ENCODE measurements at regions not wholly inside any gene's neighbourhood (a gene's known extent, or its start where the extent isn't known, plus 50 kb on each side); places are given as distances from the start of the nearest gene placed in this dataset.

DNA sequence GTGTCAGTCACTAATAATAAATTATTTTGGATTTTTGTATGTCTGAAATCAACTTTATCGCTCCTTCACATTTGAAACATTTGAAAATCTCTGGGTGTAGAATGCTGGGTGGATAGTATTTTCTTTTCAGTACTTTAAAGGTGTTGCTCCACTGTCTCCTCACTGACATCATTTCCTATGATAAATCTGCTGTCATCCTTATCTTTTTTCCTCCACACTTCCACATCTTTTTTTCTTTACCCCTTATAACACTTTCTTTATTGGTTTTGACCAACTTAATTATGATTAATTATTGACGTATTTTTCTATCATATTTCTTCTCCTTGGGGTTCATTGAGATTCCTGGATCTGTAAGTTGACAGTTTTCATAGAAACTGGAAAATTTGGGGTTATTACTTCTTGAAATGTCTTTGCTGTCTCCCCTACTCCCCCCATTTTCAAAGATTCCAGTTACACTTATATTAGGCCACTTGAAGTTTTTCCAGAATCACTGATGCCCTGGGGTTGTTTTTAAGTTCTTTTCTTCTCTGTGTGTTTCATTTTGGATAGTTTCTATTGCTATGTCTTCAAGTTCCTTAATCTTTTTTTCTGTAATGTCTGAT lies 177.5 kb upstream of the DIO3 start:
- Histone ChIP-seq H3K4me1 (ENCODE audit: control insufficient read depth in 1 of 2, insufficient read depth in 1 of 2, low read depth in 1 of 2, low read length in 1 of 2) (no peaks in the 10 kb centered on the region), H3K4me3 (ENCODE audit: low read depth in 1 of 2, low read length in 1 of 2) (no peak overlapping the region), H3K36me3 (no peaks in the 10 kb centered on the region), H3K9me3 (no peaks in the 10 kb centered on the region), H3K27me3 (no peaks in the 10 kb centered on the region), H3K27ac (no peak overlapping the region)
- TF ChIP-seq, protein P1, sequence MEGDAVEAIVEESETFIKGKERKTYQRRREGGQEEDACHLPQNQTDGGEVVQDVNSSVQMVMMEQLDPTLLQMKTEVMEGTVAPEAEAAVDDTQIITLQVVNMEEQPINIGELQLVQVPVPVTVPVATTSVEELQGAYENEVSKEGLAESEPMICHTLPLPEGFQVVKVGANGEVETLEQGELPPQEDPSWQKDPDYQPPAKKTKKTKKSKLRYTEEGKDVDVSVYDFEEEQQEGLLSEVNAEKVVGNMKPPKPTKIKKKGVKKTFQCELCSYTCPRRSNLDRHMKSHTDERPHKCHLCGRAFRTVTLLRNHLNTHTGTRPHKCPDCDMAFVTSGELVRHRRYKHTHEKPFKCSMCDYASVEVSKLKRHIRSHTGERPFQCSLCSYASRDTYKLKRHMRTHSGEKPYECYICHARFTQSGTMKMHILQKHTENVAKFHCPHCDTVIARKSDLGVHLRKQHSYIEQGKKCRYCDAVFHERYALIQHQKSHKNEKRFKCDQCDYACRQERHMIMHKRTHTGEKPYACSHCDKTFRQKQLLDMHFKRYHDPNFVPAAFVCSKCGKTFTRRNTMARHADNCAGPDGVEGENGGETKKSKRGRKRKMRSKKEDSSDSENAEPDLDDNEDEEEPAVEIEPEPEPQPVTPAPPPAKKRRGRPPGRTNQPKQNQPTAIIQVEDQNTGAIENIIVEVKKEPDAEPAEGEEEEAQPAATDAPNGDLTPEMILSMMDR (IDR thresholded peaks at IDR 0.05): no peak

- no peaks in the 10 kb centered on the region for H3K4me1 ChIP-seq (ENCODE audit: control insufficient read depth in 1 of 2, insufficient read depth in 1 of 2, low read depth in 1 of 2, low read length in 1 of 2)
- H3K4me3 ChIP-seq (ENCODE audit: low read depth in 1 of 2, low read length in 1 of 2): no peak overlapping the region
- no peak overlapping the region for H3K27ac ChIP-seq
- peaks cover 4% of the 10 kb centered on the region for H3K27me3 ChIP-seq
- H3K36me3 ChIP-seq: no peaks in the 10 kb centered on the region
- H3K9me3 ChIP-seq: no peaks in the 10 kb centered on the region
- TF ChIP-seq, protein P1 (IDR thresholded peaks at IDR 0.05): no peak
Measured at GRCh38 chr14:101394374-101394773, 166.9 kb upstream of the DIO3 start.

- H3K27me3 ChIP-seq: peaks cover 17% of the 10 kb centered on the region
- no peaks in the 10 kb centered on the region for H3K4me1 ChIP-seq (ENCODE audit: control insufficient read depth in 1 of 2, insufficient read depth in 1 of 2, low read depth in 1 of 2, low read length in 1 of 2)
- no peaks in the 10 kb centered on the region for H3K36me3 ChIP-seq
- no peak overlapping the region for H3K27ac ChIP-seq
- H3K9me3 ChIP-seq: no peaks in the 10 kb centered on the region
- no peak overlapping the region for H3K4me3 ChIP-seq (ENCODE audit: low read depth in 1 of 2, low read length in 1 of 2)
- TF ChIP-seq, protein P1 (IDR thresholded peaks at IDR 0.05): no peak
Measured at GRCh38 chr14:101395779-101396178, 165.5 kb upstream of the DIO3 start.

GRCh38 chr14:101397206-101397605 lies 164.1 kb upstream of the DIO3 start:
- Histone ChIP-seq H3K36me3 (no peaks in the 10 kb centered on the region), H3K27me3 (peaks cover 28% of the 10 kb centered on the region), H3K27ac (no peak overlapping the region), H3K4me3 (ENCODE audit: low read depth in 1 of 2, low read length in 1 of 2) (no peak overlapping the region), H3K4me1 (ENCODE audit: control insufficient read depth in 1 of 2, insufficient read depth in 1 of 2, low read depth in 1 of 2, low read length in 1 of 2) (no peaks in the 10 kb centered on the region), H3K9me3 (no peaks in the 10 kb centered on the region)
- TF ChIP-seq, protein P1 (IDR thresholded peaks at IDR 0.05): no peak

GRCh38 chr14:101398011-101398410 lies 163.3 kb upstream of the DIO3 start:
- Histone ChIP-seq H3K4me1 (ENCODE audit: control insufficient read depth in 1 of 2, insufficient read depth in 1 of 2, low read depth in 1 of 2, low read length in 1 of 2) (no peaks in the 10 kb centered on the region), H3K9me3 (no peaks in the 10 kb centered on the region), H3K27me3 (peaks cover 35% of the 10 kb centered on the region), H3K36me3 (no peaks in the 10 kb centered on the region), H3K27ac (no peak overlapping the region), H3K4me3 (ENCODE audit: low read depth in 1 of 2, low read length in 1 of 2) (no peak overlapping the region)
- TF ChIP-seq, protein P1 (IDR thresholded peaks at IDR 0.05): no peak
